DND-41 (cell line): ENCODE measurements at regions not wholly inside any gene's neighbourhood (a gene's known extent, or its start where the extent isn't known, plus 50 kb on each side); places are given as distances from the start of the nearest gene placed in this dataset.

Experiments used
- ATAC-seq: fragments of 200-7000 bp; cut with Tn5 transposase; 3 replicates; pipeline ENCODE4 v1.9.1; 2021; ENCODE audit warnings: low read depth; ENCODE audit not compliant: insufficient read depth
- DNase-seq: peaks from one replicate; pipeline ENCODE4 v3.0.0-alpha.2; 2020
- H2AFZ ChIP-seq: 2 replicates; pipeline ENCODE4 v1.6.0; 2012; ENCODE audit warnings: low read depth, low read length
- H3K27ac ChIP-seq: 2 replicates; pipeline ENCODE4 v1.5.1; 2012; ENCODE audit warnings: low read length, inconsistent platforms
- H3K27me3 ChIP-seq: fragments of 200-600 bp; sonication (generic); 2 replicates; pipeline ENCODE4 v1.6.0; 2012; ENCODE audit warnings: low read length, mild to moderate bottlenecking, inconsistent platforms; ENCODE audit not compliant: insufficient read depth, poor library complexity
- H3K36me3 ChIP-seq: 2 replicates; pipeline ENCODE4 v1.5.1; 2012; ENCODE audit warnings: low read length, inconsistent platforms; ENCODE audit not compliant: insufficient read depth
- H3K4me1 ChIP-seq: 2 replicates; pipeline ENCODE4 v1.5.1; 2012; ENCODE audit warnings: mild to moderate bottlenecking, low read length; ENCODE audit not compliant: insufficient read depth
- H3K4me2 ChIP-seq: 2 replicates; pipeline ENCODE4 v1.6.0; 2012; ENCODE audit warnings: mild to moderate bottlenecking, moderate library complexity, low read length, inconsistent platforms; ENCODE audit not compliant: insufficient read depth
- H3K4me3 ChIP-seq, 2 experiments: fragments of 200-600 bp in 1 of 2; shearing (Covaris generic) in 1 of 2; 2 replicates each; pipeline ENCODE4 v1.5.1; 2012 to 2016; ENCODE audit warnings: inconsistent platforms in 2 of 2, low read length in 2 of 2, mild to moderate bottlenecking in 2 of 2, low read depth in 1 of 2, moderate library complexity in 1 of 2
- H3K79me2 ChIP-seq: 2 replicates; pipeline ENCODE4 v1.6.0; 2012; ENCODE audit warnings: low read length, inconsistent platforms; ENCODE audit not compliant: insufficient read depth
- H3K9ac ChIP-seq: 2 replicates; pipeline ENCODE4 v1.6.0; 2012; ENCODE audit warnings: low read depth, mild to moderate bottlenecking, inconsistent platforms, low read length, moderate library complexity
- H3K9me3 ChIP-seq: 2 replicates; pipeline ENCODE4 v1.5.1; 2012; ENCODE audit warnings: low read length, moderate library complexity, mild to moderate bottlenecking, inconsistent platforms; ENCODE audit not compliant: insufficient read depth, severe bottlenecking
- H4K20me1 ChIP-seq: 2 replicates; pipeline ENCODE4 v1.6.0; 2012; ENCODE audit warnings: low read length; ENCODE audit not compliant: insufficient read depth
- EZH2 ChIP-seq: IDR thresholded peaks from 3 replicates; pipeline ENCODE4 v1.6.1; 2012; ENCODE audit warnings: borderline replicate concordance, low read depth, mild to moderate bottlenecking, moderate library complexity, low read length, inconsistent platforms; ENCODE audit not compliant: severe bottlenecking
- TF ChIP-seq, protein P1 (sequence below): IDR thresholded peaks from 2 replicates; pipeline ENCODE4 v1.5.1; 2012; ENCODE audit warnings: borderline replicate concordance, low read length, moderate library complexity, mild to moderate bottlenecking; ENCODE audit not compliant: poor library complexity, severe bottlenecking; ENCODE audit errors: extremely low read depth

DNA sequence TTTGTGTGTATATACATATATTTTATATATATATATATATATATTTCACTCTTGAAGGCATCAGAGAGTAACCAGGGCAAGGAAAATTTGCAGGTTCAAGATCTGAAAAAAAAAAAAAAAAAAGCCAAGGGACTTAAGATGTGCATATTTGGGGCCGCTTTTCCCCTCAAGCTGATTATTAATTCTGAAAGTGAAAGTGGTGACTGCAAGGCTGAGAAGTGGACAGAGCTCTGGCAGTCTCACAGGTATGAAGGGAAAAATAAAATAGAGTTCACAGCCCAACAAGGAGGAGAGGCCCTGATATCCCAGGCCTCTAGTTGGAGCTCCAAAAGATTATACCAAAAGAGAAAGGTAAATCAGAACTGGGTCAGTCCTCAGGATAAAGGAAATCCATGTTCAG is 234.4 kb upstream of the GAS1 start:
- Histone ChIP-seq H3K9me3 (no peaks in the 10 kb centered on the region), H3K4me1 (no peaks in the 10 kb centered on the region), H3K27ac (no peak overlapping the region), H3K27me3 (no peaks in the 10 kb centered on the region), H3K36me3 (no peaks in the 10 kb centered on the region), H3K9ac (no peak overlapping the region), H3K4me3 (no peak overlapping the region), H3K79me2 (no peaks in the 10 kb centered on the region), H2AFZ (no peak overlapping the region), H4K20me1 (no peaks in the 10 kb centered on the region), H3K4me2 (no peak overlapping the region)
- DNase-seq, result no peak
- TF ChIP-seq EZH2, result no peak
- TF ChIP-seq, protein P1, sequence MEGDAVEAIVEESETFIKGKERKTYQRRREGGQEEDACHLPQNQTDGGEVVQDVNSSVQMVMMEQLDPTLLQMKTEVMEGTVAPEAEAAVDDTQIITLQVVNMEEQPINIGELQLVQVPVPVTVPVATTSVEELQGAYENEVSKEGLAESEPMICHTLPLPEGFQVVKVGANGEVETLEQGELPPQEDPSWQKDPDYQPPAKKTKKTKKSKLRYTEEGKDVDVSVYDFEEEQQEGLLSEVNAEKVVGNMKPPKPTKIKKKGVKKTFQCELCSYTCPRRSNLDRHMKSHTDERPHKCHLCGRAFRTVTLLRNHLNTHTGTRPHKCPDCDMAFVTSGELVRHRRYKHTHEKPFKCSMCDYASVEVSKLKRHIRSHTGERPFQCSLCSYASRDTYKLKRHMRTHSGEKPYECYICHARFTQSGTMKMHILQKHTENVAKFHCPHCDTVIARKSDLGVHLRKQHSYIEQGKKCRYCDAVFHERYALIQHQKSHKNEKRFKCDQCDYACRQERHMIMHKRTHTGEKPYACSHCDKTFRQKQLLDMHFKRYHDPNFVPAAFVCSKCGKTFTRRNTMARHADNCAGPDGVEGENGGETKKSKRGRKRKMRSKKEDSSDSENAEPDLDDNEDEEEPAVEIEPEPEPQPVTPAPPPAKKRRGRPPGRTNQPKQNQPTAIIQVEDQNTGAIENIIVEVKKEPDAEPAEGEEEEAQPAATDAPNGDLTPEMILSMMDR, result no peak
- no peak for ATAC-seq

- Histone ChIP-seq H3K79me2 (no peaks in the 10 kb centered on the region), H3K9me3 (no peaks in the 10 kb centered on the region), H3K27me3 (no peaks in the 10 kb centered on the region), H3K36me3 (no peaks in the 10 kb centered on the region), H3K9ac (no peak overlapping the region), H2AFZ (no peak overlapping the region), H3K4me1 (no peaks in the 10 kb centered on the region), H4K20me1 (no peaks in the 10 kb centered on the region), H3K4me2 (no peak overlapping the region), H3K4me3 (no peak overlapping the region), H3K27ac (no peak overlapping the region)
- no peak for TF ChIP-seq EZH2
- TF ChIP-seq, protein P1, result no peak
- ATAC-seq (no peak), DNase-seq (no peak)
Measured at GRCh38 chr9:87184956-87185642, 237.8 kb upstream of the GAS1 start.

DNA sequence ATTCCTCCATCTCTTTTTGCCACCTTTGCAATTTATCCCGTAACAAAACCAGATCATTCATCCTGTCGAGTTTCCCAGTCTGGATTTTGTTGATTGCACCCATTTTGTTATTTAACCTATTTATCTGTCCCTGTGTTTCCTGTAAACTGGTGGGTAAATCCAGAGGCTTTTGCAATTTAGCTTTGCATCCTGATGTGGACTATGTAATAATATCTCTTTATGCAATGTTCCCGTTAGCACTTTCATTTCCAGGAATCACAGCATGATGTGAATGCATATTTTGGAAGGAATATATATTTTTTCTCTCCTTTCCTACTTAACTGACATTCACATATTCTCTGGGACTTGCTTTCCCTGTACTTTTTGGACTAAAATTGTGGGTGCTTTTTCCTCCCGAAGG is 240.3 kb upstream of the GAS1 start:
- no peaks in the 10 kb centered on the region for H4K20me1 ChIP-seq
- H3K36me3 ChIP-seq, result no peaks in the 10 kb centered on the region
- H3K9ac ChIP-seq, result no peak overlapping the region
- no peaks in the 10 kb centered on the region for H3K27me3 ChIP-seq
- no peak overlapping the region for H3K4me3 ChIP-seq
- H3K9me3 ChIP-seq, result no peaks in the 10 kb centered on the region
- ATAC-seq, result no peak
- no peak overlapping the region for H2AFZ ChIP-seq
- no peak for DNase-seq
- no peak overlapping the region for H3K4me2 ChIP-seq
- no peaks in the 10 kb centered on the region for H3K4me1 ChIP-seq
- TF ChIP-seq EZH2, result no peak
- TF ChIP-seq, protein P1, result no peak
- H3K79me2 ChIP-seq, result no peaks in the 10 kb centered on the region
- no peak overlapping the region for H3K27ac ChIP-seq
